Spleen (tissue), 11 donors: ENCODE measurements at regions not wholly inside any gene's neighbourhood (a gene's known extent, or its start where the extent isn't known, plus 50 kb on each side); places are given as distances from the start of the nearest gene placed in this dataset.

Source experiments
- DNase-seq: peaks from one replicate; pipeline ENCODE4 v3.0.0-alpha.2; 2020
- H3K27ac ChIP-seq, 8 donors: fragments of 200-600 bp; sonication (generic) in 7 of 8; 1 replicate in 4 of 8; 2 replicates in 4 of 8; pipeline versions ENCODE4 v1.5.0 to v1.8.0; 2016 to 2021; ENCODE audit warnings: inconsistent platforms in 4 of 8, mild to moderate bottlenecking in 4 of 8, moderate library complexity in 1 of 8
- H3K27me3 ChIP-seq, 7 donors: fragments of 200-600 bp; sonication (generic) in 6 of 7; replicated peaks in 1 of 7; 1 replicate in 4 of 7; 2 replicates in 3 of 7; pipeline versions ENCODE4 v1.5.0 to v1.8.0; 2016 to 2021; ENCODE audit warnings: inconsistent platforms in 3 of 7, mild to moderate bottlenecking in 1 of 7
- H3K36me3 ChIP-seq, 6 donors: fragments of 200-600 bp; sonication (generic) in 5 of 6; 1 replicate in 4 of 6; 2 replicates in 2 of 6; pipeline versions ENCODE4 v1.5.0 to v1.8.0; 2016 to 2021; ENCODE audit warnings: inconsistent platforms in 2 of 6
- H3K4me1 ChIP-seq, 6 donors: fragments of 200-600 bp; sonication (generic) in 5 of 6; 1 replicate in 3 of 6; 2 replicates in 3 of 6; pipeline versions ENCODE4 v1.5.0 to v1.8.0; 2016 to 2021; ENCODE audit warnings: inconsistent platforms in 3 of 6
- H3K4me3 ChIP-seq, 8 donors: fragments of 200-600 bp; sonication (generic) in 7 of 8; 1 replicate in 4 of 8; 2 replicates in 4 of 8; pipeline versions ENCODE4 v1.5.0 to v1.8.0; 2016 to 2021; ENCODE audit warnings: inconsistent platforms in 4 of 8, mild to moderate bottlenecking in 4 of 8, moderate library complexity in 2 of 8
- H3K9me3 ChIP-seq, 8 donors: fragments of 200-600 bp; sonication (generic) in 7 of 8; 1 replicate in 4 of 8; 2 replicates in 4 of 8; pipeline versions ENCODE4 v1.5.0 to v1.8.0; 2016 to 2021; ENCODE audit warnings: inconsistent platforms in 4 of 8
- CTCF ChIP-seq, 11 experiments: fragments of 200-600 bp in 7 of 11; fragments of 450-650 bp in 4 of 11; sonication (generic) in 4 of 11; IDR thresholded peaks in 8 of 11; conservative IDR thresholded peaks in 3 of 11; 1 replicate in 7 of 11; 2 replicates in 4 of 11; pipeline versions ENCODE4 v1.4.0 to v1.8.0; 2016 to 2021; ENCODE audit warnings: antibody characterized with exemption in 11 of 11, inconsistent platforms in 4 of 11, mild to moderate bottlenecking in 1 of 11
- POLR2A ChIP-seq, 3 donors: fragments of 450-650 bp; IDR thresholded peaks; one replicate each; pipeline ENCODE4 v1.5.1; 2017; ENCODE audit warnings: antibody characterized with exemption in 3 of 3, mild to moderate bottlenecking in 1 of 3
- POLR2AphosphoS5 ChIP-seq, 3 donors: sonication (generic); formaldehyde crosslinking; IDR thresholded peaks; one replicate each; pipeline ENCODE4 v1.5.1; 2017; ENCODE audit warnings: antibody characterized with exemption in 3 of 3
- WGBS, 5 donors: extraction: QIAGEN DNeasy Blood & Tissue Kit in 3 of 5; methylation state at CpG; one replicate each; pipeline versions ENCODE4 v1.1.5 to v1.1.7; 2013 to 2018; 5-methylcytosine and 5-hydroxymethylcytosine counted together
- intact Hi-C: fragments of 100-400 bp; cut with DNase I; formaldehyde crosslinking; loops from one replicate; pipeline ENCODE4 v1.15.0; 2023; ENCODE audit warnings: low total_unique reads
- donor health status: healthy with polysubstance abuse.
- donor health status: DM: no; HTN: no; CAD: no; lungs with moderate emphysema.
- donor health status: DM: no; HTN: no; CAD: no.
- donor health status: Bipolar disorder and iron deficiency.
- donor health status: healthy.
- donor health status: DM: no; HTN: no; CAD: no.
- donor health status: DM: yes; HTN: yes; CAD: no.

GRCh38 chr5:5014586-5015235 is 125.4 kb upstream of the ADAMTS16 start:
- no peaks in the 10 kb centered on the region for H3K36me3 ChIP-seq
- WGBS, 5 donors, result 53 to 64% (median 56%) methylated on average over 7 of the region's 7 CpGs
- no peak overlapping the region for H3K4me3 ChIP-seq
- H3K27me3 ChIP-seq, result no peaks in the 10 kb centered on the region
- H3K4me1 ChIP-seq, result no peaks in the 10 kb centered on the region
- H3K27ac ChIP-seq, result no peak overlapping the region
- TF ChIP-seq POLR2AphosphoS5 (IDR thresholded peaks at IDR 0.05), result no peak
- no peak for TF ChIP-seq POLR2A (IDR thresholded peaks at IDR 0.05)
- no peak for TF ChIP-seq CTCF (IDR thresholded peaks at IDR 0.05 in 8 of 11, conservative IDR thresholded peaks at IDR 0.05 in 3 of 11)
- DNase-seq, result no peak
- H3K9me3 ChIP-seq, result no peaks in the 10 kb centered on the region
- intact Hi-C loops, result no loop called here

- Histone ChIP-seq H3K36me3 (no peaks in the 10 kb centered on the region), H3K27me3 (no peaks in the 10 kb centered on the region), H3K4me1 (no peaks in the 10 kb centered on the region), H3K4me3 (no peak overlapping the region), H3K9me3 (no peaks in the 10 kb centered on the region), H3K27ac (no peak overlapping the region)
- TF ChIP-seq POLR2AphosphoS5 (IDR thresholded peaks at IDR 0.05) (no peak), CTCF (IDR thresholded peaks at IDR 0.05 in 8 of 11, conservative IDR thresholded peaks at IDR 0.05 in 3 of 11) (no peak), POLR2A (IDR thresholded peaks at IDR 0.05) (no peak)
- DNase-seq, result no peak
- intact Hi-C loops, result no loop called here
- WGBS, 5 donors, result 62 to 85% (median 79%) methylated on average over 9 of the region's 9 CpGs
These were observed 122.1 kb upstream of the ADAMTS16 start for GRCh38 chr5:5017827-5018577.

GRCh38 chr5:5018578-5018970 is 121.6 kb upstream of the ADAMTS16 start:
- Histone ChIP-seq H3K27me3 (no peaks in the 10 kb centered on the region), H3K36me3 (no peaks in the 10 kb centered on the region), H3K27ac (no peak overlapping the region), H3K9me3 (no peaks in the 10 kb centered on the region), H3K4me3 (no peak overlapping the region), H3K4me1 (no peaks in the 10 kb centered on the region)
- intact Hi-C loops, result no loop called here
- TF ChIP-seq CTCF (IDR thresholded peaks at IDR 0.05 in 8 of 11, conservative IDR thresholded peaks at IDR 0.05 in 3 of 11), result no peak
- TF ChIP-seq POLR2A (IDR thresholded peaks at IDR 0.05), result no peak
- TF ChIP-seq POLR2AphosphoS5 (IDR thresholded peaks at IDR 0.05), result no peak
- WGBS, 5 donors, result 60 to 80% (median 63%) methylated on average over 4 of the region's 4 CpGs
- DNase-seq, result no peak

GRCh38 chr5:5021436-5021835 is 118.7 kb upstream of the ADAMTS16 start:
- WGBS, 5 donors, result 82 to 94% (median 87%) methylated on average over 5 of the region's 5 CpGs
- intact Hi-C loops, result no loop called here
- TF ChIP-seq POLR2AphosphoS5 (IDR thresholded peaks at IDR 0.05) (no peak), POLR2A (IDR thresholded peaks at IDR 0.05) (no peak), CTCF (IDR thresholded peaks at IDR 0.05 in 8 of 11, conservative IDR thresholded peaks at IDR 0.05 in 3 of 11) (no peak)

More at GRCh38 chr5:5021436-5021835, 118.7 kb upstream of the ADAMTS16 start:
- DNase-seq, result no peak
- no peaks in the 10 kb centered on the region for H3K36me3 ChIP-seq
- H3K9me3 ChIP-seq, result peaks cover 0 to 13% (median 0%) of the 10 kb centered on the region in 8 donors
- no peaks in the 10 kb centered on the region for H3K4me1 ChIP-seq
- no peak overlapping the region for H3K4me3 ChIP-seq
- H3K27ac ChIP-seq, result no peak overlapping the region
- H3K27me3 ChIP-seq, result no peaks in the 10 kb centered on the region
